ENCODE measurements at regions not wholly inside any gene's neighbourhood (a gene's known extent, or its start where the extent isn't known, plus 50 kb on each side); places are given as distances from the start of the nearest gene placed in this dataset.

GRCh38 chr13:24100188-24100587, 60.3 kb upstream of the SPATA13 start:
- TF ChIP-seq, protein P1, sequence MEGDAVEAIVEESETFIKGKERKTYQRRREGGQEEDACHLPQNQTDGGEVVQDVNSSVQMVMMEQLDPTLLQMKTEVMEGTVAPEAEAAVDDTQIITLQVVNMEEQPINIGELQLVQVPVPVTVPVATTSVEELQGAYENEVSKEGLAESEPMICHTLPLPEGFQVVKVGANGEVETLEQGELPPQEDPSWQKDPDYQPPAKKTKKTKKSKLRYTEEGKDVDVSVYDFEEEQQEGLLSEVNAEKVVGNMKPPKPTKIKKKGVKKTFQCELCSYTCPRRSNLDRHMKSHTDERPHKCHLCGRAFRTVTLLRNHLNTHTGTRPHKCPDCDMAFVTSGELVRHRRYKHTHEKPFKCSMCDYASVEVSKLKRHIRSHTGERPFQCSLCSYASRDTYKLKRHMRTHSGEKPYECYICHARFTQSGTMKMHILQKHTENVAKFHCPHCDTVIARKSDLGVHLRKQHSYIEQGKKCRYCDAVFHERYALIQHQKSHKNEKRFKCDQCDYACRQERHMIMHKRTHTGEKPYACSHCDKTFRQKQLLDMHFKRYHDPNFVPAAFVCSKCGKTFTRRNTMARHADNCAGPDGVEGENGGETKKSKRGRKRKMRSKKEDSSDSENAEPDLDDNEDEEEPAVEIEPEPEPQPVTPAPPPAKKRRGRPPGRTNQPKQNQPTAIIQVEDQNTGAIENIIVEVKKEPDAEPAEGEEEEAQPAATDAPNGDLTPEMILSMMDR (IDR thresholded peaks at IDR 0.05): no peak
- TF ChIP-seq POLR2A (IDR thresholded peaks at IDR 0.05): no peak
- TF ChIP-seq EP300 (IDR thresholded peaks at IDR 0.05): no peak

Data from ovary (tissue), 3 donors.